IMR-90 (cell line): ENCODE measurements at regions not wholly inside any gene's neighbourhood (a gene's known extent, or its start where the extent isn't known, plus 50 kb on each side); places are given as distances from the start of the nearest gene placed in this dataset.

Experiments used
- CTCF ChIP-seq: conservative IDR thresholded peaks from 2 replicates; pipeline ENCODE4 v1.5.1; 2012; ENCODE audit warnings: mild to moderate bottlenecking, low read depth, low read length, improper control_type of control experiment
- USF2 ChIP-seq: fragments of 150-350 bp; IDR thresholded peaks from 2 replicates; pipeline ENCODE4 v1.6.1; 2017; ENCODE audit warnings: mild to moderate bottlenecking, antibody characterized with exemption, low read length, low read depth

GRCh38 chr4:24425863-24426262 is 158.5 kb downstream of the DHX15 start:
- no peak for TF ChIP-seq USF2
- TF ChIP-seq CTCF, result no peak
